Stimulated activated CD4-positive, alpha-beta T cell treated with anti-CD3 and anti-CD28 coated beads, Interleukin-15, amount 100 ng/mL, for 48 hours (primary cell): ENCODE measurements at regions not wholly inside any gene's neighbourhood (a gene's known extent, or its start where the extent isn't known, plus 50 kb on each side); places are given as distances from the start of the nearest gene placed in this dataset.

Experiments
- DNase-seq, 2 donors: peaks; one replicate each; pipeline ENCODE4 v3.0.0-alpha.2; 2020; ENCODE audit warnings: low read depth in 2 of 2

GRCh38 chr20:7410150-7410549, 530.1 kb downstream of the HAO1 start:
- no peak for DNase-seq

GRCh38 chr20:7411075-7411474, 529.2 kb downstream of the HAO1 start:
- no peak for DNase-seq

GRCh38 chr20:7415427-7415826, 524.8 kb downstream of the HAO1 start:
- DNase-seq = no peak

GRCh38 chr20:7416382-7416781, 523.9 kb downstream of the HAO1 start:
- no peak for DNase-seq

GRCh38 chr20:7420345-7420744, 519.9 kb downstream of the HAO1 start:
- DNase-seq = no peak

GRCh38 chr20:7426890-7427496, 513.3 kb downstream of the HAO1 start:
- DNase-seq = no peak

- no peak for DNase-seq
Observed at GRCh38 chr20:7428946-7429345, 511.3 kb downstream of the HAO1 start.

GRCh38 chr20:7432612-7433011, 507.6 kb downstream of the HAO1 start:
- no peak for DNase-seq

- DNase-seq = no peak
Observed at GRCh38 chr20:7437311-7437710, 502.9 kb downstream of the HAO1 start.

GRCh38 chr20:7449269-7449668, 491.0 kb downstream of the HAO1 start:
- no peak for DNase-seq

- DNase-seq = no peak
Observed at GRCh38 chr20:7452890-7453289, 487.4 kb downstream of the HAO1 start.

- DNase-seq = no peak
Observed at GRCh38 chr20:7454047-7454446, 486.2 kb downstream of the HAO1 start.

- no peak for DNase-seq
Observed at GRCh38 chr20:7458459-7458858, 481.8 kb downstream of the HAO1 start.

- no peak for DNase-seq
Observed at GRCh38 chr20:7459083-7459482, 481.2 kb downstream of the HAO1 start.

GRCh38 chr20:7463290-7463689, 477.0 kb downstream of the HAO1 start:
- no peak for DNase-seq

- DNase-seq = no peak
Observed at GRCh38 chr20:7470912-7471311, 469.3 kb downstream of the HAO1 start.

GRCh38 chr20:7490288-7490687, 450.0 kb downstream of the HAO1 start:
- no peak for DNase-seq

GRCh38 chr20:7492257-7492656, 448.0 kb downstream of the HAO1 start:
- DNase-seq = no peak

GRCh38 chr20:7493311-7493710, 446.9 kb downstream of the HAO1 start:
- DNase-seq = no peak

- no peak for DNase-seq
Observed at GRCh38 chr20:7496394-7496991, 443.8 kb downstream of the HAO1 start.

- DNase-seq = no peak
Observed at GRCh38 chr20:7497985-7498384, 442.3 kb downstream of the HAO1 start.

GRCh38 chr20:7499201-7499600, 441.1 kb downstream of the HAO1 start:
- no peak for DNase-seq

GRCh38 chr20:7500231-7500663, 440.0 kb downstream of the HAO1 start:
- no peak for DNase-seq

GRCh38 chr20:7503501-7503900, 436.8 kb downstream of the HAO1 start:
- no peak for DNase-seq
